WERI-Rb-1 (cell line): ENCODE measurements at regions not wholly inside any gene's neighbourhood (a gene's known extent, or its start where the extent isn't known, plus 50 kb on each side); places are given as distances from the start of the nearest gene placed in this dataset.

Source experiments
- DNase-seq: peaks from one replicate; pipeline ENCODE4 v3.0.0-alpha.2; 2020
- H3K27ac ChIP-seq: fragments of 250-450 bp; sonication (Bioruptor Pico); 2 replicates; pipeline ENCODE4 v1.5.1; 2020; ENCODE audit warnings: mild to moderate bottlenecking, moderate library complexity
- H3K27me3 ChIP-seq: fragments of 250-450 bp; sonication (Bioruptor Pico); 2 replicates; pipeline ENCODE4 v1.5.1; 2021; ENCODE audit warnings: mild to moderate bottlenecking, low read depth, moderate library complexity; ENCODE audit not compliant: insufficient read depth, severe bottlenecking
- H3K36me3 ChIP-seq: fragments of 250-450 bp; sonication (Bioruptor Pico); 2 replicates; pipeline ENCODE4 v1.5.1; 2020; ENCODE audit warnings: mild to moderate bottlenecking, moderate library complexity
- H3K4me3 ChIP-seq: 2 replicates; pipeline ENCODE4 v1.5.1; 2011; ENCODE audit warnings: low read depth, mild to moderate bottlenecking, control low read depth, low read length
- H3K9me3 ChIP-seq: fragments of 250-450 bp; sonication (Bioruptor Pico); 2 replicates; pipeline ENCODE4 v1.5.1; 2021; ENCODE audit warnings: mild to moderate bottlenecking, moderate library complexity; ENCODE audit not compliant: severe bottlenecking
- CTCF ChIP-seq: IDR thresholded peaks from 2 replicates; pipeline ENCODE4 v1.5.1; 2011; ENCODE audit warnings: low read depth, mild to moderate bottlenecking, control low read depth, inconsistent platforms, low read length

- DNase-seq = no peak
- Histone ChIP-seq H3K27ac (no peak overlapping the region), H3K36me3 (no peaks in the 10 kb centered on the region), H3K4me3 (no peak overlapping the region), H3K9me3 (no peaks in the 10 kb centered on the region), H3K27me3 (no peaks in the 10 kb centered on the region)
- no peak for TF ChIP-seq CTCF
Observed at GRCh38 chr6:163998496-163998895, 584.0 kb downstream of the QKI start.

- Histone ChIP-seq H3K27me3 (no peaks in the 10 kb centered on the region), H3K36me3 (no peaks in the 10 kb centered on the region), H3K27ac (no peak overlapping the region), H3K4me3 (no peak overlapping the region), H3K9me3 (no peaks in the 10 kb centered on the region)
- no peak for TF ChIP-seq CTCF
- no peak for DNase-seq
Observed at GRCh38 chr6:163996491-163996890, 582.0 kb downstream of the QKI start.

GRCh38 chr6:163994566-163994965 lies 580.0 kb downstream of the QKI start:
- H3K4me3 ChIP-seq = no peak overlapping the region
- H3K36me3 ChIP-seq = no peaks in the 10 kb centered on the region
- no peak for TF ChIP-seq CTCF
- no peak overlapping the region for H3K27ac ChIP-seq
- peak; percentile 24 for DNase-seq
- no peaks in the 10 kb centered on the region for H3K27me3 ChIP-seq
- H3K9me3 ChIP-seq = no peaks in the 10 kb centered on the region

- no peaks in the 10 kb centered on the region for H3K27me3 ChIP-seq
- no peak for TF ChIP-seq CTCF
- no peaks in the 10 kb centered on the region for H3K9me3 ChIP-seq
- H3K36me3 ChIP-seq = no peaks in the 10 kb centered on the region
- no peak for DNase-seq
- no peak overlapping the region for H3K4me3 ChIP-seq
- no peak overlapping the region for H3K27ac ChIP-seq
Observed at GRCh38 chr6:163992701-163993100, 578.2 kb downstream of the QKI start.

- Histone ChIP-seq H3K4me3 (no peak overlapping the region), H3K27ac (no peak overlapping the region), H3K9me3 (no peaks in the 10 kb centered on the region), H3K27me3 (no peaks in the 10 kb centered on the region), H3K36me3 (no peaks in the 10 kb centered on the region)
- TF ChIP-seq CTCF = no peak
- no peak for DNase-seq
Observed at GRCh38 chr6:163992056-163992455, 577.5 kb downstream of the QKI start.

GRCh38 chr6:163991321-163991720 lies 576.8 kb downstream of the QKI start:
- Histone ChIP-seq H3K27ac (no peak overlapping the region), H3K27me3 (no peaks in the 10 kb centered on the region), H3K4me3 (no peak overlapping the region), H3K36me3 (no peaks in the 10 kb centered on the region), H3K9me3 (no peaks in the 10 kb centered on the region)
- no peak for DNase-seq
- TF ChIP-seq CTCF = no peak
